Fibroblast of lung (primary cell): ENCODE measurements at regions not wholly inside any gene's neighbourhood (a gene's known extent, or its start where the extent isn't known, plus 50 kb on each side); places are given as distances from the start of the nearest gene placed in this dataset.

ENCODE experiments used
- CTCF ChIP-seq, 2 donors: IDR thresholded peaks in 1 of 2; conservative IDR thresholded peaks in 1 of 2; 1 replicate in 1 of 2; 2 replicates in 1 of 2; pipeline ENCODE4 v1.5.1; 2011 to 2012; ENCODE audit warnings: low read length in 2 of 2, control low read depth in 1 of 2, inconsistent platforms in 1 of 2, low read depth in 1 of 2, mild to moderate bottlenecking in 1 of 2
- EZH2 ChIP-seq: IDR thresholded peaks from 2 replicates; pipeline ENCODE4 v1.5.1; 2012; ENCODE audit warnings: low read length, control low read depth, mild to moderate bottlenecking; ENCODE audit errors: missing control alignments

- no peak for TF ChIP-seq CTCF (conservative IDR thresholded peaks at IDR 0.05 in 1 of 2, IDR thresholded peaks at IDR 0.05 in 1 of 2; ENCODE audit: low read depth in 1 of 2, low read length in 2 of 2)
- no peak for TF ChIP-seq EZH2
Measured at GRCh38 chr14:48568252-48568651, 892.8 kb upstream of the MDGA2 start.
